Activated B cell treated with CpG ODN at 0.5 μM for 24 hours (primary cell): ENCODE measurements at regions not wholly inside any gene's neighbourhood (a gene's known extent, or its start where the extent isn't known, plus 50 kb on each side); places are given as distances from the start of the nearest gene placed in this dataset.
"Not testable (repeated sequence)": the region's sequence is repeated elsewhere in the genome, so short reads cannot be mapped to it uniquely, and the experiment has no call there.

Experiments
- ATAC-seq: fragments of 200-7000 bp; cut with Tn5 transposase; one replicate; pipeline ENCODE4 v1.10.0; 2021; ENCODE audit warnings: low read depth, mild to moderate bottlenecking, moderate library complexity
- CTCF ChIA-PET: fragments of 350-600 bp; sonication (Branson Sonifier 250); formaldehyde crosslinking; loops from one replicate; lab custom pipeline; 2021; ENCODE audit warnings: antibody characterized with exemption; lab: Charles Lee
- POLR2A ChIA-PET: fragments of 350-600 bp; sonication (Branson Sonifier 250); formaldehyde crosslinking; loops from one replicate; lab custom pipeline; 2021; ENCODE audit warnings: antibody characterized with exemption; lab: Charles Lee
- DNase-seq: peaks from one replicate; pipeline ENCODE4 v3.0.0; 2022
- H3K27ac Mint-ChIP-seq: one replicate; pipeline ENCODE4 v1.8.0; 2020; ENCODE audit warnings: mixed read lengths
- H3K27me3 Mint-ChIP-seq: one replicate; pipeline ENCODE4 v1.8.0; 2021; ENCODE audit warnings: mixed read lengths
- H3K36me3 Mint-ChIP-seq: one replicate; pipeline ENCODE4 v1.8.0; 2021; ENCODE audit warnings: low read depth, mixed read lengths
- H3K4me1 Mint-ChIP-seq: one replicate; pipeline ENCODE4 v1.8.0; 2021; ENCODE audit warnings: mixed read lengths
- H3K4me3 Mint-ChIP-seq: one replicate; pipeline ENCODE4 v1.8.0; 2020; ENCODE audit warnings: mild to moderate bottlenecking, mixed read lengths
- H3K9me3 Mint-ChIP-seq: one replicate; pipeline ENCODE4 v1.8.0; 2020; ENCODE audit warnings: mixed read lengths
- intact Hi-C: fragments of 100-400 bp; cut with micrococcal nuclease; formaldehyde crosslinking; loops from one replicate; pipeline ENCODE4 v1.15.1; 2024
- TF ChIP-seq, protein P1 (sequence below): fragments of 200-600 bp; IDR thresholded peaks from one replicate; pipeline ENCODE4 v1.8.0; 2022; ENCODE audit warnings: antibody characterized with exemption, mild to moderate bottlenecking

DNA sequence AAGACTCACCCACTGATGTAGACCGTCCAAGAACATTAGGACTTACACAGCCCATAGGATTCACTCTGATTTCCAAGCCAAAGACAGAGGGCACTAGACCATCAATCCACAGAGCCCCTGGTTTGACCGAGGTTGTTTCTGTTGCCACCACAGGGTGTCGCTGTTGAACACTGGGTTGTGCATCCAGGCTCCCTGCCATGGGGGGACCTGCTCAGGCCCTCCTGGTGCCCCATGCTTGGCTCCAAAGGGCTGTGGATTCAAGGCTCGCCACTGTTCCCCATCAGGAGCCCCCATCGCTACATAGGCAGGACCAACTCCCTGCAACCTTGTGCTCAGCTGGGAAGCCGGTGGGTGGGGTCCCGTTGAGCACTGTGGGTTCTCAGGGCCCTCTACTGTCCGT is 128.0 kb upstream of the ANO1 start:
- no peaks in the 10 kb centered on the region for H3K4me1 Mint-ChIP-seq
- H3K4me3 Mint-ChIP-seq, result no peak overlapping the region
- DNase-seq (no peak), ATAC-seq (no peak)
- ChIA-PET CTCF (no interaction called here), POLR2A (no interaction called here)
- H3K27ac Mint-ChIP-seq, result no peak overlapping the region
- H3K36me3 Mint-ChIP-seq, result no peaks in the 10 kb centered on the region
- TF ChIP-seq, protein P1, sequence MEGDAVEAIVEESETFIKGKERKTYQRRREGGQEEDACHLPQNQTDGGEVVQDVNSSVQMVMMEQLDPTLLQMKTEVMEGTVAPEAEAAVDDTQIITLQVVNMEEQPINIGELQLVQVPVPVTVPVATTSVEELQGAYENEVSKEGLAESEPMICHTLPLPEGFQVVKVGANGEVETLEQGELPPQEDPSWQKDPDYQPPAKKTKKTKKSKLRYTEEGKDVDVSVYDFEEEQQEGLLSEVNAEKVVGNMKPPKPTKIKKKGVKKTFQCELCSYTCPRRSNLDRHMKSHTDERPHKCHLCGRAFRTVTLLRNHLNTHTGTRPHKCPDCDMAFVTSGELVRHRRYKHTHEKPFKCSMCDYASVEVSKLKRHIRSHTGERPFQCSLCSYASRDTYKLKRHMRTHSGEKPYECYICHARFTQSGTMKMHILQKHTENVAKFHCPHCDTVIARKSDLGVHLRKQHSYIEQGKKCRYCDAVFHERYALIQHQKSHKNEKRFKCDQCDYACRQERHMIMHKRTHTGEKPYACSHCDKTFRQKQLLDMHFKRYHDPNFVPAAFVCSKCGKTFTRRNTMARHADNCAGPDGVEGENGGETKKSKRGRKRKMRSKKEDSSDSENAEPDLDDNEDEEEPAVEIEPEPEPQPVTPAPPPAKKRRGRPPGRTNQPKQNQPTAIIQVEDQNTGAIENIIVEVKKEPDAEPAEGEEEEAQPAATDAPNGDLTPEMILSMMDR, result no peak
- H3K27me3 Mint-ChIP-seq, result no peaks in the 10 kb centered on the region
- H3K9me3 Mint-ChIP-seq, result no peaks in the 10 kb centered on the region
- intact Hi-C loops, result no loop called here

DNA sequence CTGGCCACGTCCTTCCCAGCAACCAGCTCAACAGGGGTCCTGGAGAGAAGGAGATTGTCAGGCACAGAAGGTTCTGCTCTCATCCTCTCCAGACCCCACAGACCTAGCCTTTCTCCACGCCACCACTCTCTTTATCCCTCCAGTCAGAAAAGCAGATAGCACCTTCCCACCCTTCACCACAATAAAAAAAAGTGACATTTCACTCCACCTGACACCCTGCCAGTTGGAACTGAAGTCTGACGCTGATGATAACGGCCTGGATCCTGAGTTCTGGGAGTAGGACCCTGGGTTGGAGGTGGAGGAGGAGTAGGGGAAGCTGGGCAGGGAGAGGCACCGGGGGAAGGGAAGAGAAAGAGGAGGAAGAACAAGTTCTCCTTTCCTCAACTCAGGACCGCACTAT is 127.5 kb upstream of the ANO1 start:
- ATAC-seq (no peak), DNase-seq (no peak)
- Mint-ChIP-seq H3K4me3 (no peak overlapping the region), H3K9me3 (no peaks in the 10 kb centered on the region), H3K27me3 (no peaks in the 10 kb centered on the region), H3K36me3 (no peaks in the 10 kb centered on the region), H3K27ac (no peak overlapping the region), H3K4me1 (no peaks in the 10 kb centered on the region)
- ChIA-PET CTCF (no interaction called here), POLR2A (no interaction called here)
- intact Hi-C loops, result no loop called here
- TF ChIP-seq, protein P1, result no peak

DNA sequence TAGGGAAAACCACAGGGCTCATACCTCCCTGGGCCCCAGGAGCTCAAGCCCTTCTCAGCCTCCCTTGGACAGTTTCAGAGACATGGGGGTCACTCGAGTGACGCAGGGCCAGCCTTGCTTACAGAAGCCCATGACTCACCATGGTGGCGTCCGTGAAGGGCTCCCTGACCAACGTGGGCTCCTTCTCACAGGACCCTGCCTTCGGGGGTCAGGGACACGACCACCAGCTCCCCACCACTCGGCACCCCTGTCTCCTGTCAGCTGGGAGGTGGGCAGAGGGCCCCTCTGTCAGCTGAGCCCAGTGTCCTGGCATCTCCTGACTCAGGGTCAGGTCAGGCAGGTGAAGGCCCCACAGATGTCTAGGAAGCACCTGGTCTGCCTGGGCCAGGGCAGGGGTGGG is 126.3 kb upstream of the ANO1 start:
- H3K9me3 Mint-ChIP-seq, result no peaks in the 10 kb centered on the region
- H3K4me3 Mint-ChIP-seq, result no peak overlapping the region
- POLR2A ChIA-PET, result no interaction called here
- TF ChIP-seq, protein P1, result no peak
- H3K27me3 Mint-ChIP-seq, result no peaks in the 10 kb centered on the region
- ATAC-seq (no peak), DNase-seq (no peak)
- CTCF ChIA-PET, result no interaction called here
- no peaks in the 10 kb centered on the region for H3K4me1 Mint-ChIP-seq
- H3K36me3 Mint-ChIP-seq, result no peaks in the 10 kb centered on the region
- no peak overlapping the region for H3K27ac Mint-ChIP-seq
- intact Hi-C loops, result no loop called here

DNA sequence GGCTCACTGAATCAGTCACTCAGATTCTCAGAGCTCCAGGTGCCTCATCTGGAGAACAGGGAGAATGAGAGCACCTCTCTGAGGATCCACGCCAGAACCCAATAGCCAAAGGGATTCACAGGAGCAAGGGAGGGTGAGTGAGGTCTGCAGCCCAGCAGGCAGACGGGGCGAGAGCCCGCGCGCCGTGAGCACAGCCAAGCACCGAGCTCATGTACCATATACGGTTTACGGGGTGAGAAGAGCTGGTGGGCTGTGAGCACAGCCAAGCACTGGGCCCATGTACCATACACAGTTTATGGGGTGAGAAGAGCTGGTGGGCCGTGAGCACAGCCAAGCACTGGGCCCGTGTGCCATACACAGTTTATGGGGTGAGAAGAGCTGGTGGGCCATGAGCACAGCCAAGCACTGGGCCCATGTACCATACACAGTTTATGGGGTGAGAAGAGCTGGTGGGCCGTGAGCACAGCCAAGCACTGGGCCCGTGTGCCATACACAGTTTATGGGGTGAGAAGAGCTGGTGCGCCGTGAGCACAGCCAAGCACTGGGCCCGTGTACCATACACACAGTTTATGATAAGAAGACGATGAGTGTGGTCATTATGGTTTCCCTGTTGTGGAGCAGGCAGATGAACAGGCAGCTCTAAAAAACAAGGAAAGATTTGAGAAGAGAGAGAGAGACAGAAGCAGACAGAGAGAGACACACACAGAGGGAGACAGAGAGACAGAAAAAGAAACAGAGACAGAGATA is 125.7 kb upstream of the ANO1 start:
- CTCF ChIA-PET, intact Hi-C loops, H3K27ac Mint-ChIP-seq: not testable (repeated sequence)

DNA sequence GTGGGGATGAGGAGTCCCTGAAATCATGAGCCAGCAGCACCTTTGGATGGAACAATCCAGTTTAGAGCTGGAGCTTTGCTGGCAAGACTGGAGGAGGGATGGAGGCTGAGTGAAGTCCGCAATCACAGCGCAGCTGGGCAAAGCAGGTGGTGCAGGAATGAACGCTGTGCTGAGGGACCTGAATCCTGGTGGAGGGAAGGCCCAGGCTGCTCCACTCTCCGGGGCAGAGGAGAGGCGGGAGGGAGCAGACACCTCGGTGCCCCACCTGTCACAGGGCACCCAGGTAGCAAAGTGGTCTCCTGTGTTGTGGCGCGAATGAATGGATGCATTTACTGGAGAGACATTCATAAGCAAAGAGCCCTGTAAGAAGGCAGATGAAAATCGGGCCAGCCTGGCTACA is 124.8 kb upstream of the ANO1 start:
- TF ChIP-seq, protein P1, result no peak
- Mint-ChIP-seq H3K27me3 (peaks cover 7% of the 10 kb centered on the region), H3K27ac (no peak overlapping the region), H3K4me3 (no peak overlapping the region), H3K36me3 (no peaks in the 10 kb centered on the region), H3K9me3 (no peaks in the 10 kb centered on the region), H3K4me1 (no peaks in the 10 kb centered on the region)
- ATAC-seq (no peak), DNase-seq (no peak)
- POLR2A ChIA-PET, result no interaction called here
- intact Hi-C loops, result no loop called here
- CTCF ChIA-PET, result no interaction called here

More for the DNA sequence above, 125.7 kb upstream of the ANO1 start:
- H3K4me1 Mint-ChIP-seq, DNase-seq, H3K9me3 Mint-ChIP-seq, H3K27me3 Mint-ChIP-seq, H3K36me3 Mint-ChIP-seq, ATAC-seq, POLR2A ChIA-PET, H3K4me3 Mint-ChIP-seq: not testable (repeated sequence)

DNA sequence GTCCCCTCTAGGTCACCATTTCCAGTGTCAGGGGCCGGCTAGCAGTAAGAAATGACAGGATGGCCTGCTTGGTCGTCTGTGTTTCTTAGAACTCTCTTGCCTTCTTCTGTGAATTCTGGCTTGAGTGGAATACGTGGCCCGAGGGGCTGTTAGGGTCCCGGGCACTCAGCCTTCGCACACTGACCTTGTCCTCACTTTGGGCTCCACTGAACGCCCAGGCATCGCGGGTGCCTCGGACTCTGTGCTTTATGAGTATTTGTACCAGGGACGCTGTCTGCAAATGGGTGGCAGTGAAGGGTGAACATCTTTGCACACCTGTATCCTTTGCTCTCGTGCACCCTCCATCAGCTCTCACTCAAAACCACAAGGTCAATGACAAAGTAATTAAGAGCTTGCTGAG is 123.4 kb upstream of the ANO1 start:
- ChIA-PET CTCF (no interaction called here), POLR2A (no interaction called here)
- Mint-ChIP-seq H3K4me1 (no peaks in the 10 kb centered on the region), H3K27me3 (peaks cover 10% of the 10 kb centered on the region), H3K36me3 (no peaks in the 10 kb centered on the region), H3K4me3 (no peak overlapping the region), H3K27ac (no peak overlapping the region), H3K9me3 (no peaks in the 10 kb centered on the region)
- DNase-seq (no peak), ATAC-seq (no peak)
- TF ChIP-seq, protein P1, result no peak
- intact Hi-C loops, result no loop called here
